Gastroesophageal sphincter (tissue), 3 donors: ENCODE measurements at regions not wholly inside any gene's neighbourhood (a gene's known extent, or its start where the extent isn't known, plus 50 kb on each side); places are given as distances from the start of the nearest gene placed in this dataset.

Source experiments
- CTCF ChIP-seq, 4 experiments: fragments of 200-600 bp in 2 of 4; fragments of 450-650 bp in 2 of 4; sonication (generic) in 1 of 4; IDR thresholded peaks; one replicate each; pipeline ENCODE4 v1.5.1; 2017 to 2019; ENCODE audit warnings: antibody characterized with exemption in 4 of 4, mild to moderate bottlenecking in 2 of 4, moderate library complexity in 2 of 4
- EP300 ChIP-seq: sonication (generic); formaldehyde crosslinking; IDR thresholded peaks from one replicate; pipeline ENCODE4 v1.6.1; 2017; ENCODE audit warnings: antibody characterized with exemption, mild to moderate bottlenecking
- POLR2A ChIP-seq, 2 donors: fragments of 450-650 bp; IDR thresholded peaks; one replicate each; pipeline ENCODE4 v1.6.1; 2017; ENCODE audit warnings: antibody characterized with exemption in 2 of 2, mild to moderate bottlenecking in 2 of 2, moderate library complexity in 1 of 2
- POLR2AphosphoS5 ChIP-seq: sonication (generic); formaldehyde crosslinking; IDR thresholded peaks from one replicate; pipeline ENCODE4 v1.6.1; 2017; ENCODE audit warnings: antibody characterized with exemption

- no peak for TF ChIP-seq CTCF (IDR thresholded peaks at IDR 0.05)
- no peak for TF ChIP-seq EP300
- no peak for TF ChIP-seq POLR2A (IDR thresholded peaks at IDR 0.05)
- TF ChIP-seq POLR2AphosphoS5: no peak
These were observed 176.6 kb upstream of the MKI67 start for GRCh38 chr10:128302808-128303207.
